ENCODE measurements at regions not wholly inside any gene's neighbourhood (a gene's known extent, or its start where the extent isn't known, plus 50 kb on each side); places are given as distances from the start of the nearest gene placed in this dataset.
A peak's percentile ranks its signal among the peaks of the same experiment; 100 is the strongest.

- no peak for DNase-seq
Observed at GRCh38 chr9:106625259-106625789, 237.6 kb upstream of the ZNF462 start.

DNA sequence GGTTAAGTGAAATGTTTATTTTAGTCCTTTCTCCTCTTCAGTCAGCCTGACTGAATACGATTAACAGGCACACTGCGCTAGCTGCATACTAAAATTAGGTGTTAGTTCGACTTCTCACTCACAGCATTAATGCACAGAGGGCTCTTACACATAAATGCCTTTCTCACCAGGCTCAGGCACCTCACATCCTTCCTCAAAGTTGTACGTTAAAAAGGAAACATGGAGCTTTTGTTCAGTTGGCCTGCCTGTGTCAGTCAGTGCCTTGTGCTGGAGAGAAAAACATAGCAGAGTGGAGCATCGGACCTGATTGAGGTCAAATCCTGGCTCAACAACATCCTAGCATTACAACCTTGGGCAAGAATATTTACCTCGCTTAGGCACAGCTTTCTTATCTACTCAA is 236.0 kb upstream of the ZNF462 start:
- DNase-seq: no peak

GRCh38 chr9:106632621-106633020 is 230.3 kb upstream of the ZNF462 start:
- DNase-seq: no peak

DNA sequence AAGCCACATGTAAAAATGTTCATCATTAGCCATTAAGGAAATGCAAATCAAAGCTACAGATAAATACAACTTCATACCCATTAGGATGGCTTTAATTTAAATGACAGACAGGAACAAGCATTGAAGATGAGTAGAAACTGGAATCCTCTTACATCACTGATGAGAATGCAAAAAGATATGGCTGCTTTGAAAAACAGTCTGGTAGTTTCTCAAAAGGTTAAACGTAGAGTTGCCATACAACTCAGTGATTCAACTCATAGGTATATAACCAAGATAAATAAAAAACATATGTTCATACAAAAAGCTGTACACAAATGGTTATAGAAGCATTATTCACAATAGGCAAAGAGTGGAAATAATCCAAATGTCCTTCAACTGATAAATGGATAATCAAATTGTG is 228.8 kb upstream of the ZNF462 start:
- DNase-seq: no peak

DNA sequence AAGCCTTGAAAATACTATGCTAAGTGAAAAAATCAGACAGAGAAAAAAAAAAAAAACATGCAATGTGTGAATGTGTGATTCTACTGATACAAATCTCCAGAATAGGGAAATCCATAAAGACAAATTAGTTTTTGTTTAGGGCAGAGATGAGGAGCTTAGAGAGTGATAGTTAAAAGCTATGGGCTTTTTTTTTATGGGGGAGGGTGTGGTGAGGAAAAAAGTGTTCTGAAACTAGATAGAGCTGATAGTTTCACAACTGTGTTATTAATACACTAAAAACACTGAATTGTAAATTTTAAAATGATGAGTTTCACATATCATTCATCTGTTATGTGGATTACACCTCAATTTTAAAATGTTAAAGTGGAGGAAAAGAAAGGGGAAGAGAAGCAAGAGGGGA is 228.3 kb upstream of the ZNF462 start:
- no peak for DNase-seq

DNA sequence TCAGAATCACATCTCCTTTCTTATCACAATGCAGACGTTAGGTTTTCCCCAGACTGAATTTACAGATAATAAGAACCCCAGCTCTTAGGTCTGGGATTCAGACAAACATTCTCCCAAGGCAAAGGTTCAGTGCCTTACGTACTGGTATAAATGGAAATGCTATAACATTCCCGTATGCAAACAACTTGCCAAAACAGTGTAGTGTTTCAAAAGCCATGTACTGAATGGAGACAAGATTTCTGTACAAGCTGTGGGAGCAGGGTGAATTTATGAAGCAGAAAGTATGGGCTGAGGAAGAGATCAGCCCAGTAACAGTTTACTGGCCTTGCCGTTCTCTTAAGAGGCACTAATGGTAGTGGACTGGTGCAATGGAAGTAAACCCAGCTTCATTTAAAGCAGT is 225.5 kb upstream of the ZNF462 start:
- DNase-seq: no peak

- no peak for DNase-seq
Observed at GRCh38 chr9:106639873-106640568, 222.9 kb upstream of the ZNF462 start.

- DNase-seq: no peak
Observed at GRCh38 chr9:106643211-106643930, 219.6 kb upstream of the ZNF462 start.

DNA sequence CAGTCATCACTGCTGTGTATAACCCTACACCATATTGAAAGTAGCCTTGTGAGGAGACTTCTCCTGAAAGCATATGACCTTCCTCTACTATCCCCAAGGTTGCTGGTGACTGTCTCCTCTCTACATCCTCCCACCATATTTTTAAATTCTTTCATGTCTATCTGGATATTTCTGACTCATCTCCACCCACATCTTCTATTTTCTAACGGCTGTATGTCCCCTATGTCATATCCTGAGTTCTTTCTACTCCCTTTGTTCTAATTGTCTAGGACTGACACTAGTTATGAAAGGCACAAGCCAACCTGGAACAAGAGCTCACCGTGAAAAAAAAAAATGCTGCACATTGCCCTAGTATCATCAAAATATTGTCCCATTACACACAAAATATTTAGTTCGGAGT is 218.3 kb upstream of the ZNF462 start:
- no peak for DNase-seq

GRCh38 chr9:106648799-106649198 is 214.2 kb upstream of the ZNF462 start:
- peak; percentile 9 for DNase-seq

GRCh38 chr9:106649664-106650063 is 213.3 kb upstream of the ZNF462 start:
- DNase-seq: no peak

DNA sequence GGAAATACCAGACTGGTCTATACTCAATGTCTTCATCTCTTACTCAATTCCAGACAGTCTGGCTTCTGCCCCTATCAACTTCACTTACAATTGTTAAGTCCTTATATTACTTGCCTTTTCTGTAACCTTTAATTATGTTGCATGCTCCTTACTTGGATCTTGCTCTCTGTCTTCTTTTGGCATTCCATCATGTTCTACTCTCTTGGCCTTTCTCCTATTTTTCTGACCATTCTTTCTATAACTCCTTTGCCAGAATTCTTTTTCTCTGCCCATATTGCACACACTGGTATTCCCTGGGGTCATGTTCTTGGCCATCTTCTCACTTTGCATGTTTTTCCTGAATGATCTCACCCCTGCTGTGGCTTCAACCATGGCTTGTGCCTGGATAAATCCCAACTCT is 209.8 kb upstream of the ZNF462 start:
- DNase-seq: no peak

- DNase-seq: no peak
Observed at GRCh38 chr9:106655966-106656365, 207.0 kb upstream of the ZNF462 start.

- DNase-seq: no peak
Observed at GRCh38 chr9:106657926-106658325, 205.0 kb upstream of the ZNF462 start.

- no peak for DNase-seq
Observed at GRCh38 chr9:106668534-106668933, 194.4 kb upstream of the ZNF462 start.

DNA sequence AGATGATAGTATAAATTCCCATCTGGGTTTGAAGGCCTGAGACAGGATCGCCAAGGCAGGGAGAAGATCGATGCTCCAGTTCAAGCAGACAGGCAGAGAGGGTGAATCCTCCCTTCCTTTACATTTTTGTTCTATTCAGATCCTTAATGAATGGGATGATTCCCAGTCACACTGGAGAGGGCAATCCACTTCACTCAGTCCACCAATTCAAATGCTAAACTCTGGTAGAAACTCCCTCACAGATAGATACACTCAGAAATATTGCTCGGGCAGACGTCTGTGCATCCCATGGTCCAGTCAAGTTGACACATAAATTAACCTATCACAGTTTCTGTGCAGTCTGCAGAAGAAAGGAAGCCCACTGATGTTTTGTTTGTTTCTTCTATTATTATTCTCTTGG is 193.1 kb upstream of the ZNF462 start:
- DNase-seq: no peak

GRCh38 chr9:106670418-106670817 is 192.5 kb upstream of the ZNF462 start:
- DNase-seq: no peak

DNA sequence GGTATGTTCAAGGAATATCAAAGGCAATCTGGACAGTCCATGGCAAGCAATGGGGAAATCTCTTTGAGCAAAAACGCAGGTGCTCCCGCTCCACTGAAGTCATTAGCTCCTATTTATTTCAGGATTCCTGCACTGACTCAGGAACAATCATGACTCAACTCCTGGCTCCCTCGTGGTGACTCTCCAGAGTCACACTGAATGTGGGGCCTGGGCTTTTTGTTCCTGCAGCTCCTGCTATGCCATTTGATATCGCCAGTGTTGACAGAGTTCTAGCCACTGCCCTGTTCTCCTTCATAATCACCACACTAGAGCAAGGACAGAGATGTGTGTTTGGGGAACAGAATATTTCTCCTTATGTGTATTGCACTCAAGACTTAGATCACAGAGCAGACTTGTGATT is 187.2 kb upstream of the ZNF462 start:
- no peak for DNase-seq

DNA sequence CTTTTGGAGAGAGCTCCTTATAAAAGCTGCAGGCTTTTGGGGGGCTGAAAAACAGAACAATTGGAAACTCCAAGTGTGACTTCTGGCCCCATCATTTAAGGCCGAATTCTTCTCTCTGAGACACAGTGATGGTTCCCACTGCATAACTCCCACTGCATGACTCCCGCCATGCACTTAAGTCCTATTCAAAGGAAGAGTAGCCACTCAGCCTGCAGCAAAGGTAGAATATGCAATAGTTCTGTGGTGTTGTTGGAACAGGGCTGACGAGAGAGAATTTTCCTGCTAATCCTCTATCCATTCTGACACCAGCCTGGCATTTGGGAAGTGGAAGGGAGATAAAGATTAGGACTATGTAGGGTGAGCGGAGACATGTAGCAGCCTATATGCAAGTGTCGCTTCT is 185.6 kb upstream of the ZNF462 start:
- no peak for DNase-seq

DNA sequence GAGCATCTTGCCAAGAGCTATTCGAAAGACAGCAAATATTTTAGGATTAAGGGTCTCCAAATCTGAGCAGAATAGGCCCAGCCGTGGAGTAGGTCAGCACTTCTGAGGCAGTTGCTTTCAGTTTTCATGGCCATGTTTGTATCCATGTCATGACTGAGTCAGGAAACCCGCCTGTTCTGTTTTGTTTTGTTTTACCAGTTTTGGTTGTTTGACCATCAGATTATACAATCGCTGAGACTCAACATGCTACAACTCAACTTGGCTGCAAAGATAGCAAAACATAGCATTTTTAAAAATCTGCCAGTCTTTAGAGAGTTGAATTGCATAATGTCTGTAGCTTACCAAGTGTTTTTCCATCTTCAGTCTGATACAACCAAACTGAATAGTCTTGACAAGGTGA is 185.1 kb upstream of the ZNF462 start:
- no peak for DNase-seq

GRCh38 chr9:106678273-106678672 is 184.7 kb upstream of the ZNF462 start:
- DNase-seq: no peak

GRCh38 chr9:106682420-106682819 is 180.5 kb upstream of the ZNF462 start:
- DNase-seq: no peak

DNA sequence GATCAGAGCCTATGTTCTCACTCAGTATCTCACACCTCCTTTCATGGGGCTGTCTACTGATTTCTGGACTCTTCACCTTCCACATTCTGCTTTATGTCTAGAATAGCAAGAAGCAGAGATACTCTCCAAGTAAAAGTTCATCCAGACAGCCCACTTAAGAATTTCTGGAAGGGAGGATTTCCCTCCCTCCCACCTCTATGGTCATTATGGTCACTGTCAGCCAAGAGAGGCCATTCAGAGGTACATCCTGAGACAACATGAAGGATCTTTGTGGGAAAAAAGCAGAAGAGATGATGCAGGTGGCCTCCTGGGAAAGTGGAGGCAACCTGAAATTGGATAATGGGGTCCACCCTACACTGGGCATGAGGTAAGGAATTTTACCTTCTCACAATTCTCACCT is 179.5 kb upstream of the ZNF462 start:
- DNase-seq: no peak

GRCh38 chr9:106684940-106685695 is 177.8 kb upstream of the ZNF462 start:
- DNase-seq: no peak

All from NCI-H748 treated with DMSO at 0.1 percent for 48 hours (cell line).